NCI-H2171 (cell line): ENCODE measurements at regions not wholly inside any gene's neighbourhood (a gene's known extent, or its start where the extent isn't known, plus 50 kb on each side); places are given as distances from the start of the nearest gene placed in this dataset.

ENCODE experiments used
- DNase-seq: peaks from one replicate; lab custom pipeline; 2025; lab: John Stamatoyannopoulos, UW

GRCh38 chr10:44053391-44053790 lies 331.5 kb downstream of the CXCL12 start:
- no peak for DNase-seq

- DNase-seq: no peak
Measured at GRCh38 chr10:44051584-44052385, 333.1 kb downstream of the CXCL12 start.

GRCh38 chr10:44051091-44051490 lies 333.8 kb downstream of the CXCL12 start:
- no peak for DNase-seq

- DNase-seq: no peak
Measured at GRCh38 chr10:44049301-44050015, 335.4 kb downstream of the CXCL12 start.

GRCh38 chr10:44047361-44047760 lies 337.5 kb downstream of the CXCL12 start:
- no peak for DNase-seq

- DNase-seq: no peak
Measured at GRCh38 chr10:44046605-44047004, 338.3 kb downstream of the CXCL12 start.

GRCh38 chr10:44045020-44045419 lies 339.9 kb downstream of the CXCL12 start:
- DNase-seq: no peak

- no peak for DNase-seq
Measured at GRCh38 chr10:44044549-44044948, 340.3 kb downstream of the CXCL12 start.

- no peak for DNase-seq
Measured at GRCh38 chr10:44043646-44044375, 341.1 kb downstream of the CXCL12 start.

GRCh38 chr10:44042926-44043602 lies 341.8 kb downstream of the CXCL12 start:
- DNase-seq: no peak

GRCh38 chr10:44042075-44042770 lies 342.7 kb downstream of the CXCL12 start:
- DNase-seq: no peak

GRCh38 chr10:44039599-44039998 lies 345.3 kb downstream of the CXCL12 start:
- no peak for DNase-seq

- no peak for DNase-seq
Measured at GRCh38 chr10:44036425-44036824, 348.5 kb downstream of the CXCL12 start.

GRCh38 chr10:44035474-44036197 lies 349.3 kb downstream of the CXCL12 start:
- DNase-seq: no peak

GRCh38 chr10:44034946-44035345 lies 350.0 kb downstream of the CXCL12 start:
- DNase-seq: no peak

GRCh38 chr10:44033008-44033407 lies 351.9 kb downstream of the CXCL12 start:
- DNase-seq: no peak

GRCh38 chr10:44032216-44032615 lies 352.7 kb downstream of the CXCL12 start:
- DNase-seq: no peak

GRCh38 chr10:44030738-44031137 lies 354.2 kb downstream of the CXCL12 start:
- no peak for DNase-seq

- no peak for DNase-seq
Measured at GRCh38 chr10:44030132-44030531, 354.8 kb downstream of the CXCL12 start.

- DNase-seq: no peak
Measured at GRCh38 chr10:44028384-44029137, 356.3 kb downstream of the CXCL12 start.
